ENCODE measurements at regions not wholly inside any gene's neighbourhood (a gene's known extent, or its start where the extent isn't known, plus 50 kb on each side); places are given as distances from the start of the nearest gene placed in this dataset.

GRCh38 chr5:92703976-92704375, 877.0 kb downstream of the NR2F1-AS1 start:
- no peak for DNase-seq
- ATAC-seq (ENCODE audit: low read depth), result no peak
- no peak overlapping the region for H3K27ac ChIP-seq (ENCODE audit: low read length in 2 of 2)
- no peaks in the 10 kb centered on the region for H4K20me1 ChIP-seq (ENCODE audit: control insufficient read depth, insufficient read depth, low read length, poor library complexity, severe bottlenecking)
- no peak overlapping the region for H3K9ac ChIP-seq (ENCODE audit: low read length)
- intact Hi-C loops (cut with micrococcal nuclease), result no loop called here
- Mint-ChIP-seq H3K4me1 (no peaks in the 10 kb centered on the region), H3K27ac (no peak overlapping the region), H3K9me3 (ENCODE audit: insufficient read depth) (no peaks in the 10 kb centered on the region), H3K27me3 (no peaks in the 10 kb centered on the region), H3K4me3 (no peak overlapping the region)
- ChIA-PET CTCF (no interaction called here), POLR2A (no interaction called here)
- H3K4me2 ChIP-seq (replicated peaks; ENCODE audit: low read depth, low read length, poor library complexity, severe bottlenecking), result no peak overlapping the region
- no peak overlapping the region for H2AFZ ChIP-seq (ENCODE audit: insufficient read depth, low read depth, low read length, poor library complexity, severe bottlenecking)
- H3K36me3 ChIP-seq (replicated peaks in 1 of 2; ENCODE audit: control extremely low read depth in 1 of 2, control insufficient read depth in 1 of 2, extremely low read depth in 1 of 2, insufficient read depth in 2 of 2, low read length in 1 of 2), result no peaks in the 10 kb centered on the region
- no peaks in the 10 kb centered on the region for H3K27me3 ChIP-seq (replicated peaks in 1 of 4; ENCODE audit: control extremely low read depth in 1 of 4, control insufficient read depth in 3 of 4, insufficient read depth in 4 of 4, low read length in 3 of 4)
- H3K4me1 ChIP-seq (ENCODE audit: control insufficient read depth in 2 of 2, insufficient read depth in 2 of 2, low read length in 2 of 2), result no peaks in the 10 kb centered on the region
- H3K79me2 ChIP-seq (ENCODE audit: control insufficient read depth, insufficient read depth, low read length), result no peaks in the 10 kb centered on the region
- H3K4me3 ChIP-seq (ENCODE audit: control extremely low read depth in 1 of 5, extremely low read depth in 1 of 5, insufficient read depth in 1 of 5, low read depth in 2 of 5, low read length in 4 of 5), result no peak overlapping the region
- no peak for TF ChIP-seq CTCF (IDR thresholded peaks at IDR 0.05)
- no peak for TF ChIP-seq EZH2 (IDR thresholded peaks at IDR 0.05; ENCODE audit: borderline replicate concordance, insufficient read depth, low read depth, low read length, poor library complexity, severe bottlenecking)
- H3K9me3 ChIP-seq (ENCODE audit: control extremely low read depth in 1 of 3, control insufficient read depth in 2 of 3, insufficient read depth in 1 of 3, low read length in 2 of 3), result no peaks in the 10 kb centered on the region
- WGBS (ENCODE audit: insufficient coverage), result no CpG with 5 or more reads among the region's 1 CpG

- H3K36me3 ChIP-seq (replicated peaks in 1 of 2; ENCODE audit: control extremely low read depth in 1 of 2, control insufficient read depth in 1 of 2, extremely low read depth in 1 of 2, insufficient read depth in 2 of 2, low read length in 1 of 2), result no peaks in the 10 kb centered on the region
- H3K9ac ChIP-seq (ENCODE audit: low read length), result no peak overlapping the region
- no peaks in the 10 kb centered on the region for H3K79me2 ChIP-seq (ENCODE audit: control insufficient read depth, insufficient read depth, low read length)
- ATAC-seq (ENCODE audit: low read depth), result no peak
- no peak overlapping the region for H3K4me3 ChIP-seq (ENCODE audit: control extremely low read depth in 1 of 5, extremely low read depth in 1 of 5, insufficient read depth in 1 of 5, low read depth in 2 of 5, low read length in 4 of 5)
- Mint-ChIP-seq H3K27me3 (no peaks in the 10 kb centered on the region), H3K27ac (no peak overlapping the region), H3K4me1 (no peaks in the 10 kb centered on the region), H3K9me3 (ENCODE audit: insufficient read depth) (no peaks in the 10 kb centered on the region), H3K4me3 (no peak overlapping the region)
- H2AFZ ChIP-seq (ENCODE audit: insufficient read depth, low read depth, low read length, poor library complexity, severe bottlenecking), result no peak overlapping the region
- intact Hi-C loops (cut with micrococcal nuclease), result no loop called here
- H3K27ac ChIP-seq (ENCODE audit: low read length in 2 of 2), result no peak overlapping the region
- no CpG with 5 or more reads among the region's 5 CpGs for WGBS (ENCODE audit: insufficient coverage)
- no peaks in the 10 kb centered on the region for H3K27me3 ChIP-seq (replicated peaks in 1 of 4; ENCODE audit: control extremely low read depth in 1 of 4, control insufficient read depth in 3 of 4, insufficient read depth in 4 of 4, low read length in 3 of 4)
- H3K4me2 ChIP-seq (replicated peaks; ENCODE audit: low read depth, low read length, poor library complexity, severe bottlenecking), result no peak overlapping the region
- H3K9me3 ChIP-seq (ENCODE audit: control extremely low read depth in 1 of 3, control insufficient read depth in 2 of 3, insufficient read depth in 1 of 3, low read length in 2 of 3), result no peaks in the 10 kb centered on the region
- ChIA-PET POLR2A (no interaction called here), CTCF (no interaction called here)
- TF ChIP-seq EZH2 (IDR thresholded peaks at IDR 0.05; ENCODE audit: borderline replicate concordance, insufficient read depth, low read depth, low read length, poor library complexity, severe bottlenecking) (no peak), CTCF (IDR thresholded peaks at IDR 0.05) (no peak)
- no peaks in the 10 kb centered on the region for H4K20me1 ChIP-seq (ENCODE audit: control insufficient read depth, insufficient read depth, low read length, poor library complexity, severe bottlenecking)
- no peaks in the 10 kb centered on the region for H3K4me1 ChIP-seq (ENCODE audit: control insufficient read depth in 2 of 2, insufficient read depth in 2 of 2, low read length in 2 of 2)
- DNase-seq, result no peak
Observed at GRCh38 chr5:92695123-92696003, 885.7 kb downstream of the NR2F1-AS1 start.

All from B cell (primary cell).